ENCODE measurements at regions not wholly inside any gene's neighbourhood (a gene's known extent, or its start where the extent isn't known, plus 50 kb on each side); places are given as distances from the start of the nearest gene placed in this dataset.
"Not testable (repeated sequence)": the region's sequence is repeated elsewhere in the genome, so short reads cannot be mapped to it uniquely, and the experiment has no call there.

- Mint-ChIP-seq H3K4me1 (peaks cover 4% of the 10 kb centered on the region), H3K27ac (no peak overlapping the region), H3K36me3 (ENCODE audit: low read depth) (no peaks in the 10 kb centered on the region), H3K27me3 (peaks cover 37% of the 10 kb centered on the region), H3K4me3 (peak overlapping the region; percentile 55), H3K9me3 (no peaks in the 10 kb centered on the region)
- no peak for DNase-seq
- intact Hi-C loops (cut with micrococcal nuclease), result no loop called here
These were observed 100.7 kb downstream of the SLC16A1 start for GRCh38 chr1:112855152-112855828.

GRCh38 chr1:112854368-112854984, 101.5 kb downstream of the SLC16A1 start:
- H3K9me3 Mint-ChIP-seq; intact Hi-C loops (cut with micrococcal nuclease); H3K4me1 Mint-ChIP-seq; H3K36me3 Mint-ChIP-seq (ENCODE audit: low read depth); H3K27ac Mint-ChIP-seq: not testable (repeated sequence)
- Mint-ChIP-seq H3K27me3 (peaks cover 45% of the 10 kb centered on the region), H3K4me3 (peak overlapping the region; percentile 55)
- peak; percentile 64 for DNase-seq

DNA sequence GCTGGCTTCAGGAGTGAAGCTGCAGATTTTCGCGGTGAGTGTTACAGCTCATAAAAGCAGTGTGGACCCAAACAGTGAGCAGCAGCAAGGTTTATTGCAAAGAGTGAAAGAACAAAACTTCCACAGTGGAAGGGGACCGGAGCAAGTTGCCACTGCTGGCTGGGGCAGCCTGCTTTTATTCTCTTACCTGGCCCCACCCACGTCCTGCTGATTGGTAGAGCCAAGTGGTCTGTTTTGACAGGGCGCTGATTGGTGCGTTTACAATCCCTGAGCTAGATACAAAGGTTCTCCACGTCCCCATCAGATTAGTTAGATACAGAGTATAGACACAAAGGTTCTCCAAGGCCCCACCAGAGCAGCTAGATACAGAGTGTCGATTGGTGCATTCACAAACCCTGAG, 102.1 kb downstream of the SLC16A1 start:
- H3K4me1 Mint-ChIP-seq; H3K9me3 Mint-ChIP-seq; H3K4me3 Mint-ChIP-seq; H3K27ac Mint-ChIP-seq; DNase-seq; H3K36me3 Mint-ChIP-seq (ENCODE audit: low read depth); intact Hi-C loops (cut with micrococcal nuclease): not testable (repeated sequence)
- H3K27me3 Mint-ChIP-seq, result peaks cover 49% of the 10 kb centered on the region

DNA sequence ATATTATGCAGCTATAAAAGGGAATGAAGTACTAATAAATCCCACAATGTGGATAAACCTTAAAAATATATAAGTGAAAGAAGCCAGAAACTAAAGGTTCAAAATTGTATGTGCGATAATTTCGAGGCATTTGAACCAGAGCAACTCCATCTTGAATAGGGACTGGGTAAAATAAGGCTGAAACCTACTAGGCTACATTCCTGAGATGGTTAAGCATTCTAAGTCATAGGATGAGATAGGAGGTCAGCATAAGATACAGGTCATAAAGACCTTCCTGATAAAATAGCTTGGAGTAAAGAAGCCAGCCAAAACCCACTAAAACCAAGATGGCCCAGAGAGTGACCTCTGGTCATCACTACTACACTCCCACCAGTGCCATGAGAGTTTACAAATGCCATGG, 103.1 kb downstream of the SLC16A1 start:
- Mint-ChIP-seq H3K27me3 (peaks cover 55% of the 10 kb centered on the region), H3K36me3 (ENCODE audit: low read depth) (no peaks in the 10 kb centered on the region), H3K4me1 (peaks cover 4% of the 10 kb centered on the region), H3K4me3 (no peak overlapping the region), H3K9me3 (no peaks in the 10 kb centered on the region), H3K27ac (no peak overlapping the region)
- no peak for DNase-seq
- intact Hi-C loops (cut with micrococcal nuclease), result no loop called here

DNA sequence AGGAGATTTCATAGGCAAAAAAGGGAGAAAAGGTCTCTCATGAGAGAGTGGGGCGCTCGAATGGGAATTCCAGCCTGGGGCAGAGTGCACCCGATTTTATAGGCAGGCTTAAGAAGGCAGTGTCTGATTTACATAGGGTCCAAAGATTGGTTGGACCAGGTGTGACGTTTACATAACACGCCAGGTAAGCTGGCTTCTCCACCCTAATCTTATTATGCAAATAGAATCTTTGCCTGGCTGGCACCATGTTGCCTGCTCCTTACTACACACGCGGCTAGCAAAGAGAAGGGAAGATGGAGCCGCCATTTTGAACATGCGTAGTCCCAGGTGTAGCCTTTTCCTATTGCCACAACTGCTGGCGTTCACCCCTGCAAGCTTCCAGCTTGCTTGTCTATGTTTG, 103.7 kb downstream of the SLC16A1 start:
- Mint-ChIP-seq H3K9me3 (no peaks in the 10 kb centered on the region), H3K4me1 (peaks cover 4% of the 10 kb centered on the region), H3K36me3 (ENCODE audit: low read depth) (no peaks in the 10 kb centered on the region), H3K4me3 (no peak overlapping the region), H3K27ac (no peak overlapping the region), H3K27me3 (peaks cover 55% of the 10 kb centered on the region)
- intact Hi-C loops (cut with micrococcal nuclease), result no loop called here
- DNase-seq, result no peak

- H3K9me3 Mint-ChIP-seq, result no peaks in the 10 kb centered on the region
- DNase-seq, result no peak
- H3K4me3 Mint-ChIP-seq, result peak overlapping the region; percentile 60
- H3K27ac Mint-ChIP-seq, result no peak overlapping the region
- H3K4me1 Mint-ChIP-seq, result peaks cover 2% of the 10 kb centered on the region
- intact Hi-C loops (cut with micrococcal nuclease), result no loop called here
- H3K36me3 Mint-ChIP-seq (ENCODE audit: low read depth), result no peaks in the 10 kb centered on the region
- H3K27me3 Mint-ChIP-seq, result peaks cover 54% of the 10 kb centered on the region
These were observed 105.8 kb downstream of the SLC16A1 start for GRCh38 chr1:112850034-112850757.

DNA sequence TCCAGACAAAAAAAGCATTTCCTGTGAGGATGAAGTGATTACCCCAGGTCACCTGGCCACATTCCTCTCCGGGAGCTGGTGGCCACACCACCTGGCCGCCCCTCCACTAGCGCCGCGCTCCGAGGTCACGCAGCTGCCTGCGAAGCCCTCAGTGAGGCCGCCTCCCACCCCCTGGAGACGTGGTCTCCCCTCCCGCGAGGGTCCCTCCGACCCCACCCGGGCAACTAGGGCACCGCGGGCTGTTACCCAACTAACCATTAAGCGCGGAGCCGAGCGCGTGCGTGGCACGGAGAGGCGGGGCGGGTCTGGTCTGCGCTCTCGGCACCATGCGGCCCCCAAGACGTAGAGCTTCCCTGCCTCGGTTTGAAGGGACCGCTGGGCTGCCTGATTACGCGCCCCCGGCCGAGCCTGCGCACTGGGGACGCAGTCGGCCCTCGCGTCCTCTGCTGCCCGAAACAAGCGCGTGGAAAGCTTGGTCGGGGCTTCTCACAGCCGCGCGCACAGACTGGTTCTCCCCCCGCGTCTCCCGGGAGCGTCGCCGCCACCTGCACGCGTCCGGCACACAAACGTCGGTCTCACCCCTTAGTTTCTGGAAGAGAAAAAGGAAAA, 106.5 kb downstream of the SLC16A1 start:
- Mint-ChIP-seq H3K36me3 (ENCODE audit: low read depth) (no peaks in the 10 kb centered on the region), H3K4me1 (no peaks in the 10 kb centered on the region), H3K27me3 (peaks cover 51% of the 10 kb centered on the region), H3K9me3 (no peaks in the 10 kb centered on the region), H3K4me3 (peak overlapping the region; percentile 60), H3K27ac (no peak overlapping the region)
- intact Hi-C loops (cut with micrococcal nuclease), result no loop called here
- DNase-seq, result peak; percentile 60

GRCh38 chr1:112841825-112842224, 114.2 kb downstream of the SLC16A1 start:
- Mint-ChIP-seq H3K27me3 (peaks cover 23% of the 10 kb centered on the region), H3K4me3 (no peak overlapping the region), H3K36me3 (ENCODE audit: low read depth) (no peaks in the 10 kb centered on the region), H3K9me3 (no peaks in the 10 kb centered on the region), H3K27ac (no peak overlapping the region), H3K4me1 (peaks cover 13% of the 10 kb centered on the region)
- intact Hi-C loops (cut with micrococcal nuclease), result no loop called here
- DNase-seq, result no peak

DNA sequence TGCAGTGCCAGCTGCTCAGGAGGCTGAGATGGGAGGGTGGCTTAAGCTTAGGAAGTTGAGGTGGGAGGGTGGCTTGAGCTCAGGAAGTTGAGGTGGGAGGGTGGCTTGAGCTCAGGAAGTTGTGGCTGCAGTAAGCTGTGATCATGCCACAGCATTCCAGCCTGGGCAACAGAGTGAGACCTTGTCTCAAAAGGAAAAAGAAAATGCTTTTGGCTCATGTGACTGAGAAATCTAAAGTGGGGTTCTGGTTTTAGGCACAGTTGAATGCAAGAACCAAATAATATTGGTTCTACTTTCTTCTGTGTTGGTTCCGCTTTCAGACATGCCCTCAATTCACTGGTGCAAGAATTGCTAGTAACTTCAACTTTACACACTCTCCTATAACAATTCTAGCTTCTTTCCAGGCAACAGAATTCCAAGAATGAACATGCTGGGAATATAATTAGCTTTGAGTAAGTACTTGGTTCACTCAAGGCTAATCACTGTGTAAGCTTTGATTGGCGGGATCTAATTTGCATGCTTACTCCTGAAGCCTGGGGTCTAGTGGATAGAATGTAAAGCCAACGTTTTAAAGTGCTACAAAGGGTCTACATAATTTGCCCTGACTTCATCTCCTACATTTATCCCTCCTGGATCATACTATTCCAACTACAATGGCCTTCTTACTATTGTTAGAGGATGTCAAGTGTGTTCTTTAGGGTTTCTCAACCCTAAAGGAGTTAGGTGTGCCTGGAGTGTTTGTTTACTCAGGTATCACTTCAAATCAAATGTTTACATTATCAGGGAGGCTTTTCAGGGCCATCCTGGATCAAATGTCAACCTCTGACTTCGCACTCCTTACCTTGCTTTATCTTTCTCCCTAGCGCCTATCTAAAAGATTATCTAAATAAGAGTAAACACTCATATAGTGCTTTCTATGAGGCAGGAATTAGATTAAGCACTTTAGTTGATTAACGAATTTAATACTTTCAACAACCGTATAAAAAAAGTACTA, 115.1 kb downstream of the SLC16A1 start:
- peaks cover 13% of the 10 kb centered on the region for H3K4me1 Mint-ChIP-seq
- peak; percentile 74 for DNase-seq
- H3K27ac Mint-ChIP-seq, result no peak overlapping the region
- H3K9me3 Mint-ChIP-seq, result no peaks in the 10 kb centered on the region
- peak overlapping the region; percentile 25 for H3K4me3 Mint-ChIP-seq
- peaks cover 23% of the 10 kb centered on the region for H3K27me3 Mint-ChIP-seq
- intact Hi-C loops (cut with micrococcal nuclease), result no loop called here
- H3K36me3 Mint-ChIP-seq (ENCODE audit: low read depth), result no peaks in the 10 kb centered on the region

- no peaks in the 10 kb centered on the region for H3K9me3 Mint-ChIP-seq
- no peak overlapping the region for H3K27ac Mint-ChIP-seq
- H3K4me1 Mint-ChIP-seq, result peaks cover 13% of the 10 kb centered on the region
- no peak for DNase-seq
- H3K36me3 Mint-ChIP-seq (ENCODE audit: low read depth), result no peaks in the 10 kb centered on the region
- H3K27me3 Mint-ChIP-seq, result peaks cover 26% of the 10 kb centered on the region
- no peak overlapping the region for H3K4me3 Mint-ChIP-seq
- intact Hi-C loops (cut with micrococcal nuclease), result no loop called here
These were observed 119.4 kb downstream of the SLC16A1 start for GRCh38 chr1:112836642-112837041.

GRCh38 chr1:112833806-112834205, 118.7 kb upstream of the PPM1J start:
- no peaks in the 10 kb centered on the region for H3K4me1 Mint-ChIP-seq
- intact Hi-C loops (cut with micrococcal nuclease), result no loop called here
- no peak overlapping the region for H3K4me3 Mint-ChIP-seq
- H3K36me3 Mint-ChIP-seq (ENCODE audit: low read depth), result no peaks in the 10 kb centered on the region
- no peaks in the 10 kb centered on the region for H3K9me3 Mint-ChIP-seq
- peaks cover 20% of the 10 kb centered on the region for H3K27me3 Mint-ChIP-seq
- no peak for DNase-seq
- no peak overlapping the region for H3K27ac Mint-ChIP-seq

DNA sequence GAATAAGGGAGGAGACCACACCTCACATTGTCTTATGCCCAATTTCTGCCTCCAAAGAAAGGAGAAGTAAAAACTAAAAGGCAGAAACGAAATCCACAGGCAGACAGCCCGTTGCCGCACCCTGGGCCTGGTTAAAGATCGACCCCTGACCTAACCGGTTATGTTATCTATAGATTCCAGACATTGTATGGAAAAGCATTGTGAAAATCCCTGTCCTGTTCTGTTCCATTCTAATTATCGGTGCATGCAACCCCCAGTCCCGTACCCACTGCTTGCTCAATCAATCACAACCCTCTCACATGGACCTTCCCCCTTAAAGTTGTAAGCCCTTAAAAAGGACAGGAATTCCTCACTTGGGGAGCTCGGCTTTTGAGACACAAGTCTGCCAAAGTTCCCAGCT, 117.1 kb upstream of the PPM1J start:
- H3K9me3 Mint-ChIP-seq; intact Hi-C loops (cut with micrococcal nuclease); H3K4me1 Mint-ChIP-seq; DNase-seq; H3K36me3 Mint-ChIP-seq (ENCODE audit: low read depth); H3K4me3 Mint-ChIP-seq; H3K27ac Mint-ChIP-seq: not testable (repeated sequence)
- H3K27me3 Mint-ChIP-seq, result peaks cover 22% of the 10 kb centered on the region

GRCh38 chr1:112829691-112830090, 114.6 kb upstream of the PPM1J start:
- H3K4me3 Mint-ChIP-seq; intact Hi-C loops (cut with micrococcal nuclease); H3K9me3 Mint-ChIP-seq; DNase-seq; H3K4me1 Mint-ChIP-seq; H3K27ac Mint-ChIP-seq; H3K36me3 Mint-ChIP-seq (ENCODE audit: low read depth): not testable (repeated sequence)
- H3K27me3 Mint-ChIP-seq, result peaks cover 25% of the 10 kb centered on the region
